Right lobe of liver (tissue), 6 donors: ENCODE measurements at regions not wholly inside any gene's neighbourhood (a gene's known extent, or its start where the extent isn't known, plus 50 kb on each side); places are given as distances from the start of the nearest gene placed in this dataset.
"Not testable (repeated sequence)": the region's sequence is repeated elsewhere in the genome, so short reads cannot be mapped to it uniquely, and the experiment has no call there.

Experiments used
- ATAC-seq, 4 donors: fragments of 200-7000 bp; cut with Tn5 transposase; one replicate each; pipeline ENCODE4 v1.9.1; 2020; ENCODE audit warnings: mild to moderate bottlenecking in 4 of 4, moderate library complexity in 4 of 4
- DNase-seq, 3 donors: peaks; one replicate each; pipeline ENCODE4 v3.0.0-alpha.2; 2020
- H3K27ac ChIP-seq, 3 donors: fragments of 200-600 bp; one replicate each; pipeline ENCODE4 v1.8.0; 2022
- H3K27me3 ChIP-seq, 2 donors: fragments of 200-600 bp; one replicate each; pipeline ENCODE4 v1.8.0; 2022
- H3K36me3 ChIP-seq, 4 donors: fragments of 200-600 bp; sonication (generic) in 1 of 4; one replicate each; pipeline versions ENCODE4 v1.5.1 to v1.8.0; 2017 to 2022; ENCODE audit warnings: control low read depth in 1 of 4
- H3K4me1 ChIP-seq, 4 donors: fragments of 200-600 bp; sonication (generic) in 1 of 4; one replicate each; pipeline versions ENCODE4 v1.5.1 to v1.8.0; 2017 to 2022; ENCODE audit warnings: control low read depth in 1 of 4
- H3K4me3 ChIP-seq, 3 donors: fragments of 200-600 bp; one replicate each; pipeline ENCODE4 v1.8.0; 2022
- H3K9me3 ChIP-seq, 4 donors: fragments of 200-600 bp; sonication (generic) in 1 of 4; one replicate each; pipeline versions ENCODE4 v1.5.1 to v1.8.0; 2017 to 2022; ENCODE audit warnings: control low read depth in 1 of 4
- CTCF ChIP-seq, 4 donors: fragments of 200-600 bp in 3 of 4; fragments of 450-650 bp in 1 of 4; IDR thresholded peaks; one replicate each; pipeline versions ENCODE4 v1.5.1 to v1.8.0; 2016 to 2022; ENCODE audit warnings: antibody characterized with exemption in 4 of 4, mild to moderate bottlenecking in 2 of 4
- POLR2A ChIP-seq: fragments of 450-650 bp; IDR thresholded peaks from one replicate; pipeline ENCODE4 v1.6.1; 2017; ENCODE audit warnings: antibody characterized with exemption, mild to moderate bottlenecking
- WGBS: methylation state at CpG from one replicate; pipeline ENCODE4 v1.1.6; 2018; ENCODE audit warnings: low coverage, low lambda C conversion rate; ENCODE audit not compliant: insufficient coverage; ENCODE audit errors: missing lambda C conversion rate; 5-methylcytosine and 5-hydroxymethylcytosine counted together
- intact Hi-C, 2 donors: fragments of 100-400 bp; cut with DNase I; formaldehyde crosslinking; loops; one replicate each; pipeline versions ENCODE4 v1.11.2 to v1.14.1; 2022
- donor health status: DM: no; HTN: yes; CAD: no.
- donor health status: DM: no; HTN: no; CAD: no.
- donor health status: DM: no; HTN: no; CAD: no.
- donor health status: DM: no; HTN: yes; CAD: no.
- donor health status: DM: no; HTN: yes; CAD: no.

- Histone ChIP-seq H3K36me3 (no peaks in the 10 kb centered on the region), H3K27ac (no peak overlapping the region), H3K4me1 (peaks cover 0 to 15% (median 0%) of the 10 kb centered on the region in 4 donors), H3K4me3 (no peak overlapping the region), H3K27me3 (no peaks in the 10 kb centered on the region), H3K9me3 (no peaks in the 10 kb centered on the region)
- TF ChIP-seq POLR2A (no peak), CTCF (IDR thresholded peaks at IDR 0.05) (no peak)
- intact Hi-C loops = no loop called here
- no peak for DNase-seq
- WGBS = 13% methylated on average over 2 of the region's 2 CpGs
- peak; percentile 38 to 88 (median 68) for ATAC-seq
Measured at GRCh38 chr15:36161771-36162212, 417.6 kb upstream of the CDIN1 start.

- WGBS = 86% methylated on average over 13 of the region's 13 CpGs
- H3K9me3 ChIP-seq, H3K27me3 ChIP-seq, H3K4me1 ChIP-seq, DNase-seq, H3K36me3 ChIP-seq, H3K27ac ChIP-seq, H3K4me3 ChIP-seq, intact Hi-C loops, ATAC-seq: not testable (repeated sequence)
Measured at GRCh38 chr15:36163983-36164382, 415.4 kb upstream of the CDIN1 start.

- Histone ChIP-seq H3K27ac (no peak overlapping the region), H3K4me3 (no peak overlapping the region), H3K9me3 (no peaks in the 10 kb centered on the region), H3K27me3 (no peaks in the 10 kb centered on the region), H3K36me3 (no peaks in the 10 kb centered on the region), H3K4me1 (peaks cover 0 to 17% (median 6%) of the 10 kb centered on the region in 4 donors)
- intact Hi-C loops = no loop called here
- ATAC-seq (peak in 2 of 4 donors; percentile 20 to 21), DNase-seq (no peak)
- WGBS = 53% methylated on average over 2 of the region's 2 CpGs
- TF ChIP-seq POLR2A = no peak
- TF ChIP-seq CTCF (IDR thresholded peaks at IDR 0.05) = no peak
Measured at GRCh38 chr15:36172955-36173354, 406.5 kb upstream of the CDIN1 start.

- Histone ChIP-seq H3K27me3 (no peaks in the 10 kb centered on the region), H3K9me3 (no peaks in the 10 kb centered on the region), H3K36me3 (no peaks in the 10 kb centered on the region), H3K27ac (no peak overlapping the region), H3K4me1 (peaks cover 0 to 29% (median 11%) of the 10 kb centered on the region in 4 donors), H3K4me3 (no peak overlapping the region)
- ATAC-seq = no peak
- TF ChIP-seq CTCF (IDR thresholded peaks at IDR 0.05) = no peak
- intact Hi-C loops = no loop called here
- DNase-seq = no peak
- WGBS = 85% methylated on average over 8 of the region's 8 CpGs
Measured at GRCh38 chr15:36175186-36175740, 404.2 kb upstream of the CDIN1 start.

GRCh38 chr15:36175741-36176291 lies 403.6 kb upstream of the CDIN1 start:
- no peak for TF ChIP-seq POLR2A
- Histone ChIP-seq H3K27me3 (no peaks in the 10 kb centered on the region), H3K4me1 (peaks cover 0 to 29% (median 14%) of the 10 kb centered on the region in 4 donors), H3K9me3 (no peaks in the 10 kb centered on the region), H3K36me3 (no peaks in the 10 kb centered on the region), H3K4me3 (no peak overlapping the region), H3K27ac (no peak overlapping the region)
- 65% methylated on average over 2 of the region's 2 CpGs for WGBS
- DNase-seq (no peak), ATAC-seq (no peak)
- intact Hi-C loops = no loop called here
